GM10847 (cell line): ENCODE measurements at regions not wholly inside any gene's neighbourhood (a gene's known extent, or its start where the extent isn't known, plus 50 kb on each side); places are given as distances from the start of the nearest gene placed in this dataset.

ENCODE experiments used
- POLR2A ChIP-seq: IDR thresholded peaks from 2 replicates; pipeline ENCODE4 v1.6.1; 2011; ENCODE audit not compliant: insufficient read length; ENCODE audit errors: extremely low read depth

DNA sequence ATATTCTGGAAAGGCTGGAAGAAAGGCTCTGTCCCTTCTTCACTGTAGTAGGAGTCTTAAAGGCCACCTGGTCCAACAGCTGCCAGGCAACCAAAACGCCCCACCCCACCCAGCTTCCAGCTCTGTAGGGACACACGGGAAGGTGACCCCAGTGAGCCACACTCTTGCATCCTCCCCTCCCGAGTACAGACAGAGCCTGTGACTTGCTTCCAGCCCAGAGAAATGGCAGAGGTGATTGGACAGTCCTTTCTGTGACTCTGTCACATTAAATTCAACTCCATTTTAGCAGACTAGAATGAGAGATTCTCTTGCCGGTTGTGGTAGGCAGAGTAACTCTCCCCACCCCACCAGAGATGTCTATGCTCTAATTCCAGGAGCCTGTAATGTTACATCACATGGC is 226.2 kb upstream of the ARID1B start:
- no peak for TF ChIP-seq POLR2A

DNA sequence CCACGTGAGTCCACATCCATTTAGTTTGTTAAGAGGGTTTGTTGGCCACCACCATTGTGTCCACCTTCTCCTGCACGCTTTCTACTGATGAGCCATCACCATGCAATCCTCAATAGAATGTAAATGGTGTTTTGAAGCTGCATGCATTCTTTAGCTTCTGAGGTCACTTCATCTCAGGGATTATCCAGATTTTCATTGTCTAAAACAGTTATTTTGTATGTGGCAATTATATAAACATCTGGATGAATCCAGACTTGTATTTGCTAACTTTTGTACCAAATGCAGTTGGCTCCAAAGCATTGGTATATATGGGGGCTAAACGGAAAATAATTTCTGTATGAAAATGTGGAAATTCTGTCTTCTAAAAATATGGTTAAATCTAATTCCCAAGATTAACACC is 231.2 kb upstream of the ARID1B start:
- TF ChIP-seq POLR2A: no peak

DNA sequence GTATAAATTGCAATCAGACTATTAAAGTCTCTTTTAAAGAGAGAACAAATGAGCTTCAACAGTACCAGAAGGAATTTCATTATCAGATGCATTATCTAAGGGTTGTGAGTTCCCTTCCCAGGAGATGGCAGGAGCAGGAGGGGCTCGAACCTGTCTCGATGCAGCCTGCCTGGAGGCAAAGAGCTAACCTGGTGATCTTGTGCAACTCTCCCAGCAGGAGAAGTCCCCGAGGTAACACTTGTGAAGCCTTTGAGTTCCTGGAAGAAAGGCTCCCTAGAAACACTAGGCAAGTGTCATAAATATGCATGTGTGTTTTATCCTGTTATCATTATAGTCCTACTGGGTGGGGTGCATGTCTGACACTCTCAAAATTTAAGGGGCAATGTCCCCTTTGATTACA is 232.2 kb upstream of the ARID1B start:
- no peak for TF ChIP-seq POLR2A

DNA sequence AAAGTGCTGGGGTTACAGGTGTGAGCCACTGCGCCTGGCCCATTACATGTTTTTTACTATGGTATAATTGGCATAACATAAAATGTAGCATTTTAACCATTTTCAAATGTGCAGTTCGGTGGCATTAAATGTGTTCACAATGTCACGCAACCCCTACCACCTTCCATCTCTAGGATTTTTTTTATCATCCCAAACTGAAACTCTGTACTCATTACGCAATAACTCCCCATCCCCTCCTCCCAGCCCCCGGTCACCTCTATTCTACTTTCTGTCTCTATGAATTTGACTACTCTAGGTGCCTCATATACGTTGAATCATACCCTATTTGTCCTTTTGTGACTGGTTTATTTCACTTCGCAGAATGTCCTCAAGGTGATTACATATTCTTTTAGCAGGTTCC is 233.1 kb upstream of the ARID1B start:
- no peak for TF ChIP-seq POLR2A

DNA sequence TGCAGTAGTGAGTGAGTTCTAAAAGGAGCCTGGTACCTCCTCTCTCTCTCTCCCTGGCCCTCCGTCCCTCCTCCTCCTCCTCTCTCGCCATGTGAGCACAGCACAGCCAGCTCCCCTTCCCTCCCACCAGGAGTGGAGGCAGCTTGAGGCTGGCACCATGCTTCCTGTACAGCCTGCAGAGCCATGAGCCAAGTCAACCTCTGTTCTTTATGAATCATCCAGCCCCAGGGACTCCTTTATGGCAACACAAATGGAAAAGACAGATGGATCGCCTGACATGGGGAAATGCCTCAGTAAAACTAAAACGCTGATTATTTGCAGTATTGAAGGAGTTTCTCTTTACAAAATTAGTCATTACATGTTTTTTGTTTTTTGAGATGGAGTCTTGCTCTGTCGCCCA is 233.7 kb upstream of the ARID1B start:
- no peak for TF ChIP-seq POLR2A

DNA sequence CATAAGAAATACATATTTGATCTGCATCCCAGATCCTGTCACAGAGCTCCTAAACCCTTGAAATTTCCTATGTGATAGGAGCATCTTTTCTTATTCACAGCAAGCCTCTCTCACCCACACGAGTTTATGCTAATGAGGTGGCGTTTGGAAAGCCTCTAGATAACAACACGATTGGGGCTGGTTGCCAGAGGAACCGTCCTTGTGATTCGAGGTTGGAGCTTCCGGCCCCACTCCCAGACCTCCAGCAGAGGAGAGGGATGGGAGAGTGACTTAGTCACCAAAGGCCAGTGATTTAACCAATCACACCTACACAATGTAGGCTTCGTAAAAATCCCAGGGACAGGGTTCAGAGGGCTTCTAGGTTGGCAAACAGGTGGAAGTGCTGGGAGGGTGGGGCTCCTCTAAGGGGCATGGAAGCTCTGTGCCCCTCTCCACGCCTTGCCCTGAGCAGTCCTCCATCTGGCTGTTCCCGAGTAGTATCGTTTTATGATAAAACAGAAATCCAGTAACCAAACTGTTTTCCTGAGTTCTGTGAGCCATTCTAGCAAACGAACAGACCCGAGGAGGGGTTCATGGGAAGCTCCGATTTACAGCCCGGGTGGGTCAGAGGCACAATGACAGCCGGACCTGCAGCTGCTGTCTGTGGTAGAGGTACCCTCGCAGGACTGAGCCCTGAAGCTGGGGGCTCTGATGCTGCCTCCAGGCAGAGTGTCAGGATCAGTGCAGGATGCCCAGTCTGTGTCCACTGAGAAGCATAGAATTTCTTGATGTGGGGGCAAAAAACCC is 238.1 kb upstream of the ARID1B start:
- no peak for TF ChIP-seq POLR2A

DNA sequence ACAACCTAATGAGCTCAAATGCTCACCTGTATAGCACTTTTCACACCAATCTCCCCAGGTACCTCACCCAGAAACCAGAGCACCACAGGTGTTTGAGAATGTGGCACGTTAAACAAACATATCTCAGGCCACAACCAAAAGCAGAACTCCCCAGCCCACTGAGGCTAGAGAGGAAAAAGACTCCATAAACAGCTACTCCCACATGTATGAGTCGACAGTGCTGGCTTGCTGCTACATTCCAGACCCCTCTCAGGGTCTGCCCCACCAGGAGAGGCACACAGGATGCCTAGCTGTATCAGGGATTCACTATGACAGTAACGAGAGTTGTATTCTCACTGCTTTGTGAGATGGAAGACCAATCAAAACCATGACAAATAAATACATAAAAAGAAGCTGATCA is 242.6 kb upstream of the ARID1B start:
- TF ChIP-seq POLR2A: no peak

DNA sequence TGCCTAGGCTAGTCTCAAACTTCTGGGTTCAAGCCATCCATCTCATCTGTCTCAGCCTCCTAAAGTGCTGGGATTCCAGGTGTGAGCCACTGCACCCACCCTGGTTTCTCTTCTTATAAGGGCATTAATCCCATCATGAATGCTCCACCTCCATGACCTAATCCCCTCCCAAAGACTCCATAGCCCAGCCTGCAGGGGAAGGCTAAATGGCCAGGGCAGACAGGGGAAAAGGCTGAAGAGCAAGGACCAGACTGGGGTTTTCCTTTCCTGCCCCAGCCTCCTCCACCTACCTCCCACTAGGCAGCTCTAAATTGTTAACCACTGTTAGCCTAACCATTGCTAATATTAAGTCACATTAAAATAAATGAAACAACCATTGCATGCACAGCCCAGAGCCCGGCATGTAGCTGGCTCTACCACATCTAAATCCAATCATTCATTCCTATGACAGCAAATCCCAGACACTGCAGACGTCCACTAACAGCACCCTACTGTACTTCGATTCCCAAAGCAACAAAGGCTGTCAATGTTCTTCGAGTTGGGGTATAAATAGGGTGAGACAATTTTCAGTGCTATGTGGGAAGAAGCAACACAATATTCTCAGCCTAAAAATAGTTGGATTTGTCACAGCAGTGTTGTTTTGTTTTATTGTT is 243.2 kb upstream of the ARID1B start:
- no peak for TF ChIP-seq POLR2A

DNA sequence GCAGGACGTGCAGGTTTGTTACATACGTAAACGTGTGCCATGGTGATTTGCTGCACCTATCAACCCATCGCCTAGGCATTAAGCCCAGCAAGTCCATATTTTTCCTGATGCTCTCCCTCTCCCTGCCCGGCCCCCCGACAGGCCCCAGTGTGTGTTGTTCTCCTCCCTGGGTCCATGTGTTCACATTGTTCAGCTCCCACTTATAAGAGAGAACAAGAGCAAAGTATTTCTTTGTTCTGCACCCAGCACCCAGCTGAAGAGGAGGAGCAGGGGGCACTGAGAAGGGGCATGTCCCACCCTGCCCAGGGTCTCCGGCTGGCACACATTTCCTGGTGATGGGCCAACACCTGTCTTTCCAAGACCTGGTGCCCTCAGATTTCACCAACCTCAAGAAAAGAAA is 251.1 kb upstream of the ARID1B start:
- TF ChIP-seq POLR2A: no peak

DNA sequence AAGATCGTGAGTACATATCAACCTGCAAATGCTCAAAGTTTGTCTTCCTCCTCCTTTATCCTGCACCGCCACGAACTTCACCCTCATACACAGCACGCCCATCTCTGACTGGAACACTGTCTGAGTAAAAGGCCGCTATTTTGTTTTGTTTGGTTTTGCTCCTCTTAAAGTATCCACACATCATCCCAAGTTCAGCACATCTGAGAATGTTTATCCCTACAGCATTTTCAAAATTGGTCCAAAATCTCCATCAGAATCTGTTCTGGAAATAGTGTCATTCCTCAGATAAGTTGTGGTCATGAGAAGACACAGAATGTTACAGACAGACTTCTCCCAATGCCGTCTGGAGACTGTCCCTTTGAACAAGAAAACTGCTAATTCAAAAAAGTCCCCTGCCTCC is 251.6 kb upstream of the ARID1B start:
- TF ChIP-seq POLR2A: no peak

DNA sequence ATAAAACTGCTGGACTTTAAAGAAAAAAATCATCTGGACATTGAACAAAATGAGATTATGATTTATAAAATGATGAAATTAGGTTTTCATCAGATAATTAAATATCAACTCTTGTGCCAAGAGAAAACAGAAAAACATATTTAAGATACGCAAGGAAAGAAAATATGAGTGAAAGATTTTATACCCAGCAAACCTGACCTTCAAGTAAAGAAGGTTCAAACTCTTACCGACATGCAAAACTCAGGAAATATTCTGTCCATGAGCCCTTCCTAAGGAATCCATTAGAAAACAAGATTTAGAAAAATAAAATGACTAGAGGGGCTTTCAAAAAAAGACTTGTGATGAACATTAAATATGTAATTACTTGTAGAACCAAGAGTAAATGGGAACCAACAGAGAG is 257.2 kb upstream of the ARID1B start:
- TF ChIP-seq POLR2A: no peak

DNA sequence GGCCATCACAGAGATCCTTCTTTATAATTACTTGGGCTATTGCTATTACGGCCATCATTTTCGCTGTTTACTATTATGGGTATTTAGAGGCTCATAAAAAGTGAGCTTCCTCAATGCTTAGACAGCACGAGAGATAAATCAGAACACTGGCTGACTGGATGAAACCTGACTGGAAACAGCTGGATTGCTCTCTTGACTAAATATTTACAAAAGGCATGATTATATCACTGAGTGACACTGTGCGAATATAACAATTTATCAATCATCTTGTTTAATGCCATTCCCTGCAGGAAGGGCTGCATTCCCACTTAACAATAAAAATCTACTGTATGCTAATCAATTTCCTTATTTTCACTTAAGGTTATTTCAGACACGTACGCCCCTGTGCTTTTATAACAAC is 260.1 kb upstream of the ARID1B start:
- no peak for TF ChIP-seq POLR2A

DNA sequence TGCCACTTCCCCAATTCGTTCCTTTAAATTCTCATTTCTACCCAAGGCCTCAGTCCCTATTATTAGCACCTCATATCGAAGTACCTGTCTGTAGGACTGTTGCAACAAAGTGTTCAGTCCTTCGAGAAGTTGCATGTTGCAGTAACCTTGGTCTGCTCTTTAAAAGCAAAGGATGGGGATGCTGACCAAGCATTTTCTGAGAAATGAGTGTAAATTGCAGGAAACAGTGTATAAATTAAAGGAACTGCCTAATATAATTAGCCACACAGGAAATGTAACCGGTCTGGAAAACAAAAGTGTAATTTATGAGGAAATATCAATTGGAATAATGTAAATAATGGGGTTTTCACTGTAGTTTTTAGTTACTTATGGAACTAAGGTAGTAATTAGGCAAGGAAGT is 261.9 kb upstream of the ARID1B start:
- no peak for TF ChIP-seq POLR2A

DNA sequence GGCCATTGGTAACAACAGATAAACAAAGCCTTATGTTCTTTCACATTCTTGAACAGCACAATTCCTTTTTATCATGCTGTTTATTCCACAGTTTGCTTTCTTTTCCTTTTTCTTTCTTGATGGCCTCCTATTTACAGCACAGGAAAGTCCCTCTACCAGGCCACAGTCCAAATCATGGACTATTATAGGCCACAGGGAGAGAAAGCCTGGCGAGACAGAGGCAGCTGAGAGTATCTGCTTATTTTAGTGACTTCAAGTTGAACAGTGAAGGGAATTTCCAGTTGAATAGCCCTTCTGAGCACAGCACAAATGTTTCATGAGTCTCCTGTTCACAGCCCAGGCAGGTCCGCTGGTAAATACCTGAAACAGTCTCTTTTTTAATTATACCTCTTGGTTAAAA is 263.7 kb upstream of the ARID1B start:
- no peak for TF ChIP-seq POLR2A

DNA sequence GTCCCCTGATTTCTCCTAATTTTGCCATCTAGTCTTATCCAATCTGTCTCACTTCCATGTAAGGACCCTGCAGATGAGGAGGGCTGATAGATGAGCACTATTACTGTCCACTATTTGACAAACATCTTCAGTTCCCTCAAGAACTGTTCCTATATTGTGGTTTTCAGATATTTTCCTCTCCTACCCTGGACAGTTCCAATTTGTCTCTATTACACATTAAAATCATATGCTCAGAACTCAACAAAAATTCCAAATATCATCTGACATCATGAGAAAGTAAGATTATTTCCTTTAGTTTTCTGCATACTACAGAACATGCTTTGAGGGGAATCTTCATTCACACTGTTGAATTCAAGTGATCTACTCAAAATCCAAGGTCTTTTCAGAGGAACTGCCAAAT is 265.6 kb upstream of the ARID1B start:
- TF ChIP-seq POLR2A: no peak

DNA sequence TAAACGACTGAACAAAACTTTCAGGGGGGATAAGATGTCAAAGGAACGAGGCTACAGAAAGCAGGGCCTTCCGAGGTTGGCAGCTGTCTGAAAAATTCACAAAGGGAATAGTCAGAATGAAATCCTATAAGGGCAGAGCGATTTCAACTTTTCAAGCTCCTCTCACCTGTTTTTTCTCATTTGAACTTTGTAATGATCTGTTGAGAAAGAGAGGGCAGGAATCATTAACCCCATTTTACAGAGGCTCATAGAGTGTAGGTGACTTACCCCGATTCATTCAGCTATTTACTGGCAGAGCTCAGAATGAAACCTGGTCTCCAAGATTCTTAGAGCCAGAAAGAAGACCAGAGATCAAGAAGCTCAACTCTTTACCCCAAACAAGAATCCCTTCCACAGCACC is 266.1 kb upstream of the ARID1B start:
- no peak for TF ChIP-seq POLR2A

DNA sequence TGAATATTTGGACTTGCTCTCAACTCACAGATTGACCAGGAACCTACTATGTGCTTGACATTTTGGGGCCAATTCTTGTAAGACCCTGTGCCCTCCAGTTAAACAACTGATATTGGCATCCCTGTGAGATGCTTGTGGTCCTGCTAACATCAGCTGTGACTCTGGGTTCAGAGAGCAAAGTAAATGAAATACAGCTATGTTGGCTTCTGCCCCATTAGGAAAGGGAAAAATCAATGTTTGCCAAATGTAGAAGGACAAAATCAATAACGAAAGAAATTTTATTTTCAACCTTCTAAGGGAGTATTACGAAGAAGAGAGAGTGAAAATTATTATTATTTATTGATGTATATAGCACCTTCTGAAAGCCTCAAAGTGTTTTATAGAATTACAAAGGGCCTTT is 266.9 kb upstream of the ARID1B start:
- no peak for TF ChIP-seq POLR2A
